ENCODE measurements at regions not wholly inside any gene's neighbourhood (a gene's known extent, or its start where the extent isn't known, plus 50 kb on each side); places are given as distances from the start of the nearest gene placed in this dataset.

DNA sequence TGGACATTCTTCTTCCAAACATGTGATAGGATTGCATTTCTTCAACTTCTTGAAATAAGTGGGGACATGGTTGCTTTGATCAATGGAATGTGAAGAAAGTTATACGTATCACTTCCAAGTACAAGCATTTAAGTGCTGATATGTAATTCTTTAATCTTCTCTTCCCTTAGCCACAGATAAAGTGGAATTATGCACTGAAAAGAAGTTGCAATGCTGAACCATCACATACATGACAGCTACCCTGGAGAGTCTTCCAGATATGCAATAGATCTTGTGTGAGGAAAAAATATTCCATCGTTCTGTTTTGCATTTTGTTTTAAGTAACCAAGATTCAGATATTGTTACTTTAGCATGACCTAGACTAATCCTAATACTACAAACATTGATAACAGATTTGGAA, 674.3 kb downstream of the NSUN3 start:
- no peak for DNase-seq

DNA sequence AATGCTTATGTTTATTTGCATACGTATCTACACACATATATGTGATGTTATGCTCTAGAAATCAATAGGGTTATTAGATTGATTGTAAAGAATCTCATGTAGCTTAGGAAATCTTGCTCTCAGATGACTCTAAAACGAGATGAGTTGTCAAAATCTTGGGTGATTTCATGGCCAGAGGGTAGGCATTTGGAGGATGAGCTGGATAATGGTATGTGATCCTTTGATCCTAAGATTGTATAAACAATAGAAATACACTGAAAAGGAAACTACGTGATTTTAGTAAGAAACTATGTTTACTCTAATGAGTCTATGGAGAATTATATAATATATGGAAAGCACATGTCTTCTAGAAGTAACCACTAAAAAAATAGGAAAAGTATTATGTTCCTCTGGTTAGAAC, 676.6 kb downstream of the NSUN3 start:
- DNase-seq, result no peak

DNA sequence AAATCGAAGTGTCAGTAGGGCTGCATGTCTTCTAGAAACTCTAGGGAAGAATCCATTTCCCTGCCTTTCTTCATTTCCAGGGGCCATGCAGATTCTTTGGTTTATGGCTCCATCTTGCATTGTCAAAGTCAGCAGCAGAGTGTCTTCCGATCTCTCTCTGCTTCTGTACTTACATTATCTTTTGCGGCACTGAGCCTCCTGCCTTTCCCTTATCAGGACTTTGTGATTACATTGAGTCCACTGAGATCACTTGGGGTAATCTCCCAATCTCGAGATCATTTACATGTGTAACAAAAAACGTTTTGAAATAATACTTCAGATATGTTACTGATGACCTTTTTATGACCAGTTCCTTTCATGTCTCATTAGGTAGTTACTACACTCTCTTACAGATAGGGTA, 695.9 kb downstream of the NSUN3 start:
- DNase-seq, result no peak

DNA sequence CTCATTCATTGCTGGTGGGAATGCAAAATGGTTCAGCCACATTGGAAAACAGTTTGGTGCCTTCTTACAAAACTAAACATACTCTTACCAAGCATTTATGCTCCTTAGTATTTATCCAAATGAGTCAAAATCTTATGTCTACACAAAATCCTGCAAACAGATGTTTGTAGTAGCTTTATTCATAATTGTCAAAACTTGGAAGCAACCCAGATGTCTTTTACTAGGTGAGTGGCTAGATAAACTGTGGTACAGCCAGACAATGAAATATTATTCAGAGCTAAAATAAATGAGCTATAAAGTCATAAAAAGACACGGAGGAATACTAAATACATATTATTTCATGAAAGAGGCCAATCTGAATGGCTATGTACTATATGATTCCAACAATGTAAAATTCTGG, 709.5 kb downstream of the NSUN3 start:
- DNase-seq, result no peak

GRCh38 chr3:94775746-94776145, 712.9 kb downstream of the NSUN3 start:
- no peak for DNase-seq

GRCh38 chr3:94776401-94776915, 713.6 kb downstream of the NSUN3 start:
- no peak for DNase-seq

DNA sequence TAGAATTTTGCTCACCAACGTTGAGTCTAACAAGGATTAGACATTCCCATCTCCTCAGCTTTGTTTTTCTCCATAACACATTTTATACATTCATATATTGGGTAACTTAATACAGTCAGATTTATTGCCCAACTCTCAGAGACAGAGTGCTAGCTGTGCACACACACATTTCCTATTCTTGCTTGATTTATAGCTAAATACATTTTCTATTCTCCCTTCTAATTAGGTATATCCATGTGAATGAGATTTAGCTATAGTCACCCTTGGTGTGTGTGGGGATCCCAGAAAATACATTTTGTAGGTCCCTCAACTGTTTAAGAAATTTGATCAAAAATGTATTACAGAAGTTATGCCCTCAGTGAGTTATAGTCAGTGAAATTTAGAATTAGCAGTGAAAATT, 715.4 kb downstream of the NSUN3 start:
- no peak for DNase-seq

DNA sequence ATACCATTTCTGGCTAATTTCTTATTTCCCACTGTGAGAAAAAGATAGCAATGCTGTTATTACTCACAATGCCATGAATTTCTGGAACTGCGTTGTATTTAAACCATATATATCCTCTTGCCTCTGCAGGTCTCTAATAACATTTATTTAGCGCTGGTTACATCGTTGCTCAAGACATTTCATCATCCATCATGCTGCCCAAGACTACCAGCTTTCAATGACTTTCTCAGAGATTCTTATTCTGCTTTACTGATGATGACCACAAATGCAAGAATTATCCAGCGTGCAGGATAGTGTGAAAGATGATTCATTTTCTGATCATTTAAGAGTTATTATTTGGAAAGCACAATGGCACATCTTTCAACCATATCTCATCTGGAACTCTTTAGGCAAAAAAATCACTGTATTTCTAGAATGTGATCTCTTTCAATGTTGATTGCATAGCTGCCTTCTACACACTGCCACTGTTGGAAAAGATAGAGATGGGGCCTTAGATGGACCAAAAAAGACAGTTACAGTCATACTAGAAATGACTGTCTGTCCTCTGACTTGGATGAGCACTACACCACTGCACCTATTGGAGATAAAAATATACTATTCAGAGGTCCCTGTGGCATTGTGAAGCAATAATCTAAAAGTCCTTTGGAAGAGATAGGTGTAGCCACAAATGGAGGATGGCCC, 716.1 kb downstream of the NSUN3 start:
- no peak for DNase-seq

DNA sequence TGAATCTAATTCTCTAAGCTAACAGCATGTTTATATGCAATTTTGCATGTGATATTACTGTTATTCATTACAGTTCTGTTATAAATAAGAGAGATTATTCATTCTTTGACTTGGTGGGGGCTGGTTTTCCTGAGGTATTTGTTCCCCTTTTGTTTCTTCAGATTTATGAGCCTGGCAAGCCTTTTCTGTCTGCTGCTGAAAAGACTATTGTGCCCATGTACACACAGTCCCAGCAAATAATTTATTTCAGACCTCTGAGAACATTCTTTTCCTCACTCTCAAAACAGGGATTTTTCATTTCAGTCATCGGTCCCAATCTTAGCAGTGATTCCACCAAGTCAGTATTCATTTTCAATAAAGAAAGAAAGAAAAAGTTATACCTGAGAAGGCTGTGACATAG, 716.8 kb downstream of the NSUN3 start:
- no peak for DNase-seq

GRCh38 chr3:94784274-94784673, 721.4 kb downstream of the NSUN3 start:
- DNase-seq, result no peak

- DNase-seq, result no peak
Observed at GRCh38 chr3:94787066-94787465, 724.2 kb downstream of the NSUN3 start.

- no peak for DNase-seq
Observed at GRCh38 chr3:94787734-94788270, 724.9 kb downstream of the NSUN3 start.

DNA sequence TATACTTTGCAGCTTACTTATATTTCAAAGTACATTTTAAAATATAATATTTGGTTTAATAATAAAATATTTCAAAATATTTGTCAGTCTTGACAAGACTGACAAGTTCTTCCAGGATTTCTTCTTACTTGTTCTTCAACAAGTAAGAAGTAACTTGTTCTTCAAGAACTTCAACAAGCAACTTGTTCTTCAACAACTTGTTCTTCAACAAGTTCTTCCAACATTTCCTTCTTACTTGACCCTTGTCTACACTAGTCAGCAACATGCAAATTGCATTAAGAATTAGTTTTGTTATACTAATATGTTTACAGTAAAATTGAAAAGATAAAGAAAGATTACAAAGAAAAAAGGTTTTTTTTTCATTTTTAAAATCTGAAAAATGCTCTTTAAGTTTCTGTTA, 731.7 kb downstream of the NSUN3 start:
- DNase-seq, result no peak

GRCh38 chr3:94799420-94800060, 736.7 kb downstream of the NSUN3 start:
- DNase-seq, result no peak

DNA sequence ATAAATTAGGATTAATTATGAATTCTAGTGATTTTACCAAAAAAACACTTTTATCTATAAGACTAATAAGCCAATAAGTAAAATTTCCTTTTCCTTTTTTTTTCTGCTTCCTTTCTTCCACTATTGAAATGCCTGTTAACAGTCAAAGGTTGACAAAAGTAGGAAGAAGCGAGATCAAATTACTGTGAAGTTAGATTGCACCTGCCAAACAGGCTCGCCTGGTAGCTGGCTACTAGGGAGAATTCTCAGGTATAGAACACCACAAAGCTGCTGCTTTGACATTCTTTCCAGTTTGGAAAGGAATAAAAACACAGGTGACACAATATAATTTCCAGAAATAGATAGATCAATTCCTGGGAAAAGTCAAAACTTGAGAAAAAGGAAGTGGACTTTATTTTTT, 749.0 kb downstream of the NSUN3 start:
- DNase-seq, result no peak

DNA sequence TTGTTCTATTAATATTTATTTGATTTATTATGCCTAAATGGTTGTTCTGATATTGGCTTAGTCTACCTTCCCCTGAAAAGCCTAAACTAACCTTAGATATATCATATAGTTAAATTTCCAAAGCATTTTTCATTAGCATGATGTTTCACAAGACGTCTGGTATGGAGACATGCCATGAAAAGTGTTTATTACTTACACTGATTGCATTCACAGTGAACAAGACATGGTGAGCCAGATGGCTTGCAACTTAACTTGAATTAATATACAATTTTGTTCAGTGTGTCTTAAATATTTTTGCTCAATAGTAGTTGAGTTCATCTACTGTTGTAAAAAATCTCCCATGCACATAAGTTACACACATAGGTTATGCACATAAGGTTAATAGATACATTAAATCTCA, 758.4 kb downstream of the NSUN3 start:
- DNase-seq, result no peak

DNA sequence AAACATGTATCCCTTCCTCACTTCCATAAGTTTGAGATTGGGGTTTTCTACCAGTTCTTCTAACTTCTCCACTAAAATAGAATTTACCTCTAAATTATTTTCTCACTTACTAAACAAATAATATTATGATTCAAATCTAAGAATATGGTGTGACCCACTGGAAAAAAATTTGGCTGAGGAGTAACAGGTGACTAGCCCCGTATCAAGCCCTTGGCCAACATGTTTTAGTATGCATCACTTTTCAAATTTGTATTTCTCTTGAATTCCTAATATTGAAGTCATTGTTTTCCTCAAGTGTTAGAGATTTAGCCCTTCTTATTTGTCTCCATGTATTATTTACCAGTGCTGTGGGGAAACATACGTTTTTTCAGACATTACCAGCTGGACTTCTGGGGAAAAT, 759.4 kb downstream of the NSUN3 start:
- no peak for DNase-seq

GRCh38 chr3:94846251-94846650, 783.4 kb downstream of the NSUN3 start:
- DNase-seq, result peak; percentile 0

- no peak for DNase-seq
Observed at GRCh38 chr3:94862703-94863102, 799.8 kb downstream of the NSUN3 start.

- DNase-seq, result no peak
Observed at GRCh38 chr3:94869059-94869547, 806.2 kb downstream of the NSUN3 start.

GRCh38 chr3:94873751-94874150, 810.9 kb downstream of the NSUN3 start:
- no peak for DNase-seq

DNA sequence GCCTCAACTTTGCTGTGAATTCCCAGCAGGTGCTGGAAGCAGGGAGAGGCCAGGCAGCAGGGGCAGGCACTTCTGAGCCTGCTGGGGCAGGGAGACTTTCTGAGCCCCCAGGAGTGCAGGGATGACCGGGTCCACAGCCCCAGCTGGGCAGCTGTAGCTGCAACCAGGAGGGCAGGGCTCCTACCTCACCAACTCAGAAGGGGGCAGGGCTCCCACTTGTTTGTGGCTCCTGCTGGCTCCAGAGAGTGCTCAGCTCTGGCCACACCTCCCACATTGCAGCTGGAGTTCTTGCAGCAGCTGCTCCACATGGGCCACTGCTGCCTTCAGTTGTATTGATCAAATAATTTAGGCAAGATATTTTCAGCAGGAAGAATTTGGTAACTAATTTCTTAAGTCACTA, 812.3 kb downstream of the NSUN3 start:
- no peak for DNase-seq

DNA sequence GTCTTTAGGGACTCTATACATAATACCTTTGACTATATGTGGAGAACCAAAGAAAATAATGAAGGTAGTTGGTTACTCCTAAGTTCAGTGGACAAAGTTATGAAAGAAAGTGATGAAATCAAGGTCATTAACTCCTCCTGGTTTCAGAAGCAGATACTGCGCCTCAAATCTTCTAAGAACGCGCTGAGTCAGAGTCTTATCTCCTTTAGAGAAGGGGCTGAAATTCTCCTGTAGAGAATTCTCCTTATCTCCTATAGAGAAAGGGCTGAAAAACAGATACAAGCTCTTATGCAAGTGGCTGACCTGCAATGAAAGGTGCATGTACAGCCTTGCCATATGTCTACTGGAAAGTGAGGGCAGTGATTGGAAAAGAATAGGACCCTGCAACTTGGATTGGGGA, 824.2 kb downstream of the NSUN3 start:
- DNase-seq, result no peak

- no peak for DNase-seq
Observed at GRCh38 chr3:94896994-94897393, 834.1 kb downstream of the NSUN3 start.

Data from NCI-H1105 (cell line).